NCI-H1694 treated with DMSO at 0.1 percent for 48 hours (cell line): ENCODE measurements at regions not wholly inside any gene's neighbourhood (a gene's known extent, or its start where the extent isn't known, plus 50 kb on each side); places are given as distances from the start of the nearest gene placed in this dataset.

Experiments
- DNase-seq: peaks from one replicate; lab custom pipeline; 2025; lab: John Stamatoyannopoulos, UW

- no peak for DNase-seq
Measured at GRCh38 chr20:17017232-17017631, 209.6 kb upstream of the PCSK2 start.

- no peak for DNase-seq
Measured at GRCh38 chr20:17021481-17021880, 205.4 kb upstream of the PCSK2 start.

- DNase-seq, result no peak
Measured at GRCh38 chr20:17023036-17023435, 203.8 kb upstream of the PCSK2 start.

- DNase-seq, result no peak
Measured at GRCh38 chr20:17023806-17024205, 203.0 kb upstream of the PCSK2 start.

- DNase-seq, result no peak
Measured at GRCh38 chr20:17024513-17025119, 202.2 kb upstream of the PCSK2 start.

GRCh38 chr20:17026346-17026745, 200.5 kb upstream of the PCSK2 start:
- DNase-seq, result no peak

- no peak for DNase-seq
Measured at GRCh38 chr20:17029698-17030097, 197.1 kb upstream of the PCSK2 start.

GRCh38 chr20:17036541-17036940, 190.3 kb upstream of the PCSK2 start:
- DNase-seq, result peak; percentile 77

- no peak for DNase-seq
Measured at GRCh38 chr20:17042122-17042521, 184.7 kb upstream of the PCSK2 start.

- no peak for DNase-seq
Measured at GRCh38 chr20:17043323-17043722, 183.5 kb upstream of the PCSK2 start.

GRCh38 chr20:17044891-17045290, 181.9 kb upstream of the PCSK2 start:
- DNase-seq, result no peak

GRCh38 chr20:17059465-17059864, 167.4 kb upstream of the PCSK2 start:
- DNase-seq, result no peak

GRCh38 chr20:17061715-17062114, 165.1 kb upstream of the PCSK2 start:
- DNase-seq, result no peak

- no peak for DNase-seq
Measured at GRCh38 chr20:17062712-17063111, 164.1 kb upstream of the PCSK2 start.

- no peak for DNase-seq
Measured at GRCh38 chr20:17066902-17067301, 159.9 kb upstream of the PCSK2 start.

- no peak for DNase-seq
Measured at GRCh38 chr20:17068084-17068711, 158.6 kb upstream of the PCSK2 start.

GRCh38 chr20:17077030-17077429, 149.8 kb upstream of the PCSK2 start:
- no peak for DNase-seq

GRCh38 chr20:17083738-17084137, 143.1 kb upstream of the PCSK2 start:
- DNase-seq, result no peak

- no peak for DNase-seq
Measured at GRCh38 chr20:17084909-17085308, 141.9 kb upstream of the PCSK2 start.

GRCh38 chr20:17093782-17094181, 133.1 kb upstream of the PCSK2 start:
- DNase-seq, result no peak

- DNase-seq, result no peak
Measured at GRCh38 chr20:17097603-17098002, 129.2 kb upstream of the PCSK2 start.

- no peak for DNase-seq
Measured at GRCh38 chr20:17100506-17100905, 126.3 kb upstream of the PCSK2 start.

- no peak for DNase-seq
Measured at GRCh38 chr20:17107127-17107526, 119.7 kb upstream of the PCSK2 start.

GRCh38 chr20:17108896-17109295, 117.9 kb upstream of the PCSK2 start:
- no peak for DNase-seq
